ENCODE measurements at regions not wholly inside any gene's neighbourhood (a gene's known extent, or its start where the extent isn't known, plus 50 kb on each side); places are given as distances from the start of the nearest gene placed in this dataset.

DNA sequence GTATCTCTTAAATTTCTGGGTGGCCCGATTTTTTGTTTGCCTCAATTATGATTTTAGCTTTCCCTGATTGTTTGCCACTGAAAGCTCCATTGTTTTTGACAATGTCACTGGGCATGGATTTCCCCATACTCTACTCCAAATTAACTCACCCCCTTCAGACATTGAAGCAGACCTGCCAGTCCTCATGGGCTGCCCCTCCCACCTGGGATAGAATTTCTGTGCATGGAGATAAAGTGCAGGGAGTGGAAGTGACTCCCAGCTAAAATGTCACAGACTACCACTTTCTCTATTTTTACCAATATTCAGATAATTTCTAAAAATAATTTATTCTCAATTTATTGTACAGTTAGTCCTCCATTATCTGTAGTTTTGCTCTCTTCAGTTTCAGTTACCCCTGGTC is 79.1 kb upstream of the CLPB start:
- no peak for TF ChIP-seq CTCF (IDR thresholded peaks at IDR 0.05)
- no peak for TF ChIP-seq TCF7L2 (IDR thresholded peaks at IDR 0.05; ENCODE audit: low read depth, low read length)
- TF ChIP-seq POLR2AphosphoS5 (IDR thresholded peaks at IDR 0.05; ENCODE audit: low read depth, low read length), result no peak
- no peak for TF ChIP-seq REST (IDR thresholded peaks at IDR 0.05; ENCODE audit: insufficient read depth in 1 of 2, low read depth in 2 of 2, low read length in 1 of 2)
- no peak for TF ChIP-seq SIN3A (IDR thresholded peaks at IDR 0.05; ENCODE audit: borderline replicate concordance, insufficient read depth, low read depth, low read length)
